ENCODE measurements at regions not wholly inside any gene's neighbourhood (a gene's known extent, or its start where the extent isn't known, plus 50 kb on each side); places are given as distances from the start of the nearest gene placed in this dataset.

- Histone ChIP-seq H3K4me3 (no peak overlapping the region), H3K27me3 (no peaks in the 10 kb centered on the region), H3K4me1 (no peaks in the 10 kb centered on the region), H3K27ac (no peak overlapping the region), H3K36me3 (no peaks in the 10 kb centered on the region), H3K9me3 (no peaks in the 10 kb centered on the region)
- intact Hi-C loops (cut with DNase I), result loop anchor here in 1 of 2 donors (10.0 kb wide), 1 partner anchor 289 kb away; no protein-coding TSS in a partner anchor
- TF ChIP-seq, protein P1, sequence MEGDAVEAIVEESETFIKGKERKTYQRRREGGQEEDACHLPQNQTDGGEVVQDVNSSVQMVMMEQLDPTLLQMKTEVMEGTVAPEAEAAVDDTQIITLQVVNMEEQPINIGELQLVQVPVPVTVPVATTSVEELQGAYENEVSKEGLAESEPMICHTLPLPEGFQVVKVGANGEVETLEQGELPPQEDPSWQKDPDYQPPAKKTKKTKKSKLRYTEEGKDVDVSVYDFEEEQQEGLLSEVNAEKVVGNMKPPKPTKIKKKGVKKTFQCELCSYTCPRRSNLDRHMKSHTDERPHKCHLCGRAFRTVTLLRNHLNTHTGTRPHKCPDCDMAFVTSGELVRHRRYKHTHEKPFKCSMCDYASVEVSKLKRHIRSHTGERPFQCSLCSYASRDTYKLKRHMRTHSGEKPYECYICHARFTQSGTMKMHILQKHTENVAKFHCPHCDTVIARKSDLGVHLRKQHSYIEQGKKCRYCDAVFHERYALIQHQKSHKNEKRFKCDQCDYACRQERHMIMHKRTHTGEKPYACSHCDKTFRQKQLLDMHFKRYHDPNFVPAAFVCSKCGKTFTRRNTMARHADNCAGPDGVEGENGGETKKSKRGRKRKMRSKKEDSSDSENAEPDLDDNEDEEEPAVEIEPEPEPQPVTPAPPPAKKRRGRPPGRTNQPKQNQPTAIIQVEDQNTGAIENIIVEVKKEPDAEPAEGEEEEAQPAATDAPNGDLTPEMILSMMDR (IDR thresholded peaks at IDR 0.05), result peak; percentile 40 to 57
- peak; percentile 89 for ATAC-seq
- DNase-seq, result peak in 2 of 4 donors; percentile 32 to 66
These were observed 260.8 kb downstream of the RASSF9 start for GRCh38 chr12:85575120-85576096.

GRCh38 chr12:85580562-85581168, 255.5 kb downstream of the RASSF9 start:
- TF ChIP-seq, protein P1 (IDR thresholded peaks at IDR 0.05), result no peak
- Histone ChIP-seq H3K27ac (no peak overlapping the region), H3K36me3 (no peaks in the 10 kb centered on the region), H3K9me3 (no peaks in the 10 kb centered on the region), H3K4me3 (no peak overlapping the region), H3K27me3 (no peaks in the 10 kb centered on the region), H3K4me1 (no peaks in the 10 kb centered on the region)
- no peak for ATAC-seq
- DNase-seq, result no peak
- intact Hi-C loops (cut with DNase I), result no loop called here

- Histone ChIP-seq H3K27ac (no peak overlapping the region), H3K9me3 (peaks cover 0 to 3% of the 10 kb centered on the region in 2 donors), H3K4me3 (no peak overlapping the region), H3K4me1 (no peaks in the 10 kb centered on the region), H3K36me3 (no peaks in the 10 kb centered on the region), H3K27me3 (no peaks in the 10 kb centered on the region)
- TF ChIP-seq, protein P1 (IDR thresholded peaks at IDR 0.05), result no peak
- intact Hi-C loops (cut with DNase I), result no loop called here
- no peak for DNase-seq
- no peak for ATAC-seq
These were observed 249.1 kb downstream of the RASSF9 start for GRCh38 chr12:85587158-85587557.

DNA sequence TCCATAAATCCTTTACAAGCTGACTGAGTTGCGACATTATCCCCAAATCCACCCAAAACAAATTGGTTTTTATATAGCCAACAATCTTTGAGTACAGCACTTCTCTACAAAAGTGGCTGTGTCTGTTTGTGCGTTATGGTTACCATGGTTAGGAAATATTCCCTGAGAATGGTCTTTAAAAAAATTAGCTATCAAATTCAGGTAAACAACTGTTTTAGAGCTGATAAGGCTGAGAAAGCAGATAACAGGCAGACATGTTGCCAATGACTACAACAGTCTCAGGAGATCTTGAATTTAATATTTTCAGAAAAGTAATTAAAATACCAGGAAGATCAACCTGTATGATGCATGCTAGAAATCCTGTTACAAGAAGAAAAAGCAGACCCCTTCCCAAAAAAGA, 248.0 kb downstream of the RASSF9 start:
- ATAC-seq, result no peak

More for the DNA sequence above, 248.0 kb downstream of the RASSF9 start:
- no peaks in the 10 kb centered on the region for H3K36me3 ChIP-seq
- no peak for DNase-seq
- H3K27ac ChIP-seq, result no peak overlapping the region
- intact Hi-C loops (cut with DNase I), result no loop called here
- TF ChIP-seq, protein P1 (IDR thresholded peaks at IDR 0.05), result no peak
- H3K4me3 ChIP-seq, result no peak overlapping the region
- no peaks in the 10 kb centered on the region for H3K27me3 ChIP-seq
- no peaks in the 10 kb centered on the region for H3K4me1 ChIP-seq
- H3K9me3 ChIP-seq, result peaks cover 0 to 3% of the 10 kb centered on the region in 2 donors
